KMS-11 (cell line): ENCODE measurements at regions not wholly inside any gene's neighbourhood (a gene's known extent, or its start where the extent isn't known, plus 50 kb on each side); places are given as distances from the start of the nearest gene placed in this dataset.

Source experiments
- H2AFZ ChIP-seq: fragments of 200-600 bp; sonication (generic); 2 replicates; pipeline ENCODE4 v1.6.1; 2016; ENCODE audit warnings: antibody characterized with exemption, mixed run types, low read depth
- H3K27ac ChIP-seq: fragments of 200-600 bp; sonication (generic); 2 replicates; pipeline ENCODE4 v1.6.1; 2016; ENCODE audit warnings: mild to moderate bottlenecking, mixed run types
- H3K27me3 ChIP-seq: fragments of 200-600 bp; sonication (generic); 2 replicates; pipeline ENCODE4 v1.6.1; 2017; ENCODE audit warnings: mild to moderate bottlenecking, low read depth, mixed run types, moderate library complexity; ENCODE audit not compliant: insufficient read depth
- H3K36me3 ChIP-seq: fragments of 200-600 bp; sonication (generic); 2 replicates; pipeline ENCODE4 v1.6.1; 2017; ENCODE audit warnings: mild to moderate bottlenecking, mixed run types; ENCODE audit not compliant: insufficient read depth
- H3K4me1 ChIP-seq: fragments of 200-600 bp; sonication (generic); 2 replicates; pipeline ENCODE4 v1.6.1; 2016; ENCODE audit warnings: mild to moderate bottlenecking, low read depth, mixed run types; ENCODE audit not compliant: poor library complexity, severe bottlenecking
- H3K4me2 ChIP-seq: fragments of 200-600 bp; sonication (generic); 2 replicates; pipeline ENCODE4 v1.7.0; 2016; ENCODE audit warnings: mild to moderate bottlenecking, mixed run types
- H3K4me3 ChIP-seq: fragments of 200-600 bp; sonication (generic); IDR thresholded peaks from 2 replicates; pipeline ENCODE4 v1.6.1; 2017; ENCODE audit warnings: low read depth, low read length, mixed read lengths; ENCODE audit not compliant: insufficient read depth
- H3K79me2 ChIP-seq: fragments of 200-600 bp; sonication (generic); 2 replicates; pipeline ENCODE4 v1.6.1; 2016; ENCODE audit warnings: low read depth, mixed run types; ENCODE audit not compliant: insufficient read depth
- H3K9ac ChIP-seq: fragments of 200-600 bp; sonication (generic); 2 replicates; pipeline ENCODE4 v1.6.1; 2016; ENCODE audit warnings: mild to moderate bottlenecking, mixed run types
- H4K20me1 ChIP-seq: fragments of 200-600 bp; sonication (generic); 2 replicates; pipeline ENCODE4 v1.6.1; 2016; ENCODE audit warnings: mild to moderate bottlenecking, mixed run types; ENCODE audit not compliant: insufficient read depth
- TF ChIP-seq, protein P1 (sequence below): fragments of 200-600 bp; sonication (generic); conservative IDR thresholded peaks from 2 replicates; pipeline ENCODE4 v1.6.1; 2017; ENCODE audit warnings: low read depth, mild to moderate bottlenecking, antibody characterized with exemption, low read length, moderate library complexity, mixed read lengths

DNA sequence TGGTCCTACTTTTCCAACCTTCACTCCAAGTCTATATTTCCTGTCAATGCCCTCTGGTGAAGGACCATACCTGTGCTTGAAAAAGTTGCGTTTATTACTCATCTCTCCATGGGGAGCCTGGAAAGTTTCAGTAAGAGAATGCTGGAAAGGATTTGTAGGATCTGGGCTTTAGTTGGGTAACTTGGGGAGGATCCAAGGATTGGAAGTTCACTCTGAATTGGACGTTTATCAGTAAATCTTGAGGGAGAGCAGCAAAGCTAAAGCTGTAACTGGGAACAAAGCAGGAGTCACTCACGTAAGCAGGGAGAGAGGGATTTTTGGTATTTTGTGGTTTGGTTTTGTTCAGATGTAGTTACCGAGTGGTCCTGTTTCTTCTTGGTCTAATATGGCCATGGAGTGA lies 51.4 kb upstream of the NPVF start:
- no peaks in the 10 kb centered on the region for H4K20me1 ChIP-seq
- H3K4me2 ChIP-seq: no peak overlapping the region
- peaks cover 3% of the 10 kb centered on the region for H3K4me1 ChIP-seq
- H3K9ac ChIP-seq: no peak overlapping the region
- H3K27ac ChIP-seq: no peak overlapping the region
- H3K27me3 ChIP-seq: no peaks in the 10 kb centered on the region
- no peaks in the 10 kb centered on the region for H3K79me2 ChIP-seq
- no peak overlapping the region for H3K4me3 ChIP-seq
- no peaks in the 10 kb centered on the region for H3K36me3 ChIP-seq
- TF ChIP-seq, protein P1, sequence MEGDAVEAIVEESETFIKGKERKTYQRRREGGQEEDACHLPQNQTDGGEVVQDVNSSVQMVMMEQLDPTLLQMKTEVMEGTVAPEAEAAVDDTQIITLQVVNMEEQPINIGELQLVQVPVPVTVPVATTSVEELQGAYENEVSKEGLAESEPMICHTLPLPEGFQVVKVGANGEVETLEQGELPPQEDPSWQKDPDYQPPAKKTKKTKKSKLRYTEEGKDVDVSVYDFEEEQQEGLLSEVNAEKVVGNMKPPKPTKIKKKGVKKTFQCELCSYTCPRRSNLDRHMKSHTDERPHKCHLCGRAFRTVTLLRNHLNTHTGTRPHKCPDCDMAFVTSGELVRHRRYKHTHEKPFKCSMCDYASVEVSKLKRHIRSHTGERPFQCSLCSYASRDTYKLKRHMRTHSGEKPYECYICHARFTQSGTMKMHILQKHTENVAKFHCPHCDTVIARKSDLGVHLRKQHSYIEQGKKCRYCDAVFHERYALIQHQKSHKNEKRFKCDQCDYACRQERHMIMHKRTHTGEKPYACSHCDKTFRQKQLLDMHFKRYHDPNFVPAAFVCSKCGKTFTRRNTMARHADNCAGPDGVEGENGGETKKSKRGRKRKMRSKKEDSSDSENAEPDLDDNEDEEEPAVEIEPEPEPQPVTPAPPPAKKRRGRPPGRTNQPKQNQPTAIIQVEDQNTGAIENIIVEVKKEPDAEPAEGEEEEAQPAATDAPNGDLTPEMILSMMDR: no peak
- no peak overlapping the region for H2AFZ ChIP-seq

DNA sequence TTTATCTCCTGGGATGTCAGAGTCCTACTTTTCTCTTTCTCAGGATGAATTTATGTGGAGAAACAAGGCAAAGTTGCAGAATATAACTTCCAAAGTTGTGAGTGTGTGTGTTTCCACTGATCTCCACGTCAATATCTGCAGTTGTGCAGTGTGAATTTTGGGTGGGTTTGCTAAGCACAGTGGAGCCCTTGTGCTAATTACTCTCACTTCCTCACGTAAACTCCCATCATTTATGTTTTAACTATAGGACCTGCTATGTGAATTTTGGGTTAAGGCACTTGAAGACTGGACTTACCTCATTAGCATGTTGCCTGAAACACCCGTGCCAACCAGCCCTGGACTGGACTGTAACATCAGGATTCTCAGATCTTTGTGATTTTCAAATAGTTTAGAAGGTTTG lies 51.9 kb upstream of the NPVF start:
- Histone ChIP-seq H4K20me1 (no peaks in the 10 kb centered on the region), H3K79me2 (no peaks in the 10 kb centered on the region), H3K9ac (no peak overlapping the region), H3K27ac (no peak overlapping the region), H3K4me3 (no peak overlapping the region), H3K4me2 (no peak overlapping the region), H3K36me3 (no peaks in the 10 kb centered on the region), H3K27me3 (no peaks in the 10 kb centered on the region), H2AFZ (no peak overlapping the region), H3K4me1 (peaks cover 3% of the 10 kb centered on the region)
- TF ChIP-seq, protein P1: no peak

DNA sequence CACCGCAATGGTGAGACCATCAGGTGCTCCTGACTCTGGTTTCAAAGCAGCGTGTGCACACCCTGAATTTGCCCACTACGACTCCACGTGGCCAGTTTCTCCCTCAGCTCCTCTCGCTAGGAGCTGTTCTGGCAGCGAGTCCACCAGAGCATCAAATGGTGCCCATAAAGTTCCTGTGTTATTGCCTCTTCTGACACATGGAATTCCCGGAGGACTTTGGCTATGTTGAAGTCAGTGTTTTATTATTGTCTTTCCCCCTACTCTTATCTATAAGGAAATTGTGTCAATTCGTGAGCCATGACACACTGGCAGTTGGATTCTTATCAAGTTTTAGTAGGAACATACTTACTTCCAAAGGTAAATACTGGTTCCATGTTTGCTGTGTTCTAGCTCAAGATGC lies 53.9 kb upstream of the NPVF start:
- no peak overlapping the region for H3K27ac ChIP-seq
- H3K4me3 ChIP-seq: no peak overlapping the region
- H3K27me3 ChIP-seq: no peaks in the 10 kb centered on the region
- peaks cover 3% of the 10 kb centered on the region for H3K4me1 ChIP-seq
- H2AFZ ChIP-seq: no peak overlapping the region
- no peaks in the 10 kb centered on the region for H3K36me3 ChIP-seq
- no peaks in the 10 kb centered on the region for H4K20me1 ChIP-seq
- TF ChIP-seq, protein P1: no peak
- H3K4me2 ChIP-seq: no peak overlapping the region
- no peaks in the 10 kb centered on the region for H3K79me2 ChIP-seq
- no peak overlapping the region for H3K9ac ChIP-seq

DNA sequence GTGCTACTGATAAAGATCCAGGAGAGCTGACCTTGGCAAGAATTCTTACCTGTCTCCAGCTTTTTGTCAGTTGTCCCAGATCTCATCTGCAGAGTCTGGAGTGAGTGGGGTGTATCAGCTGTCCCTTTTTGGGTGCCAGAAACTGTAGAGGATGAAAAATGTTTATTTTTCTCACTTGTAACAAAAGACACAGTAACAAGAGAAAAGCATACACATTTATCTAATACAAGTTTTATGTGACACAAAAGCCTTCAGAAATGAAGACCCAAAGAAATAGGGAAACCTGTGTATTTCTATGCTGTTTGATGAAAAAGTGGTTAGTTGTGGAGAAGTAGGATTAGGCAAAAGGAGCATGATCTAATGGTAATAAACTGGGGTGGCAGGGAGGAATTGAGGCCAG lies 58.5 kb upstream of the NPVF start:
- Histone ChIP-seq H3K27ac (no peak overlapping the region), H3K4me2 (no peak overlapping the region), H4K20me1 (no peaks in the 10 kb centered on the region), H3K79me2 (no peaks in the 10 kb centered on the region), H3K9ac (no peak overlapping the region), H3K36me3 (no peaks in the 10 kb centered on the region), H3K27me3 (no peaks in the 10 kb centered on the region), H3K4me1 (no peaks in the 10 kb centered on the region), H2AFZ (no peak overlapping the region), H3K4me3 (no peak overlapping the region)
- TF ChIP-seq, protein P1: no peak

DNA sequence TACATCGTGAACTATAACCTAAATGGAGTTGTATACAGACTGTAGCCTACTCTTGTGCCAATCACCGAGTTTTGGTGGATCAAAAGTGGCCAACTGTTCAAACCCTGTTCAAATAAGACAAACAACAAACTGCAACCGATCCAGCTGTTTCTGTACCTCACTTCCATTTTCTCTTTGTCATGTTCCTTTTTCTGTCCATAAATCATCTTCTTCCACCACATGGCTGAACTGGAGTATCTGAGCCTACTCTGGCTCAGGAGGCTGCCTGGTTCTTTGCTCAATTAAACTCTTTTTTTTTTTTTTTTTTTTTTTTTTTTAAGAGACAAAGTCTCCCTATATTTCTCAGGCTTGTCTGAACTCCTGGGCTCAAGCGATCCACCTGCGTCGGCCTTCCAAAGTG lies 59.0 kb upstream of the NPVF start:
- H3K4me3 ChIP-seq: no peak overlapping the region
- no peaks in the 10 kb centered on the region for H3K27me3 ChIP-seq
- no peaks in the 10 kb centered on the region for H3K79me2 ChIP-seq
- no peak overlapping the region for H3K4me2 ChIP-seq
- no peak overlapping the region for H3K9ac ChIP-seq
- no peaks in the 10 kb centered on the region for H4K20me1 ChIP-seq
- H2AFZ ChIP-seq: no peak overlapping the region
- TF ChIP-seq, protein P1: no peak
- no peaks in the 10 kb centered on the region for H3K4me1 ChIP-seq
- H3K36me3 ChIP-seq: no peaks in the 10 kb centered on the region
- H3K27ac ChIP-seq: no peak overlapping the region
